HepG2 (cell line): ENCODE measurements at regions not wholly inside any gene's neighbourhood (a gene's known extent, or its start where the extent isn't known, plus 50 kb on each side); places are given as distances from the start of the nearest gene placed in this dataset.

Experiments
- ATAC-seq: fragments of 200-7000 bp; cut with Tn5 transposase; 3 replicates; pipeline ENCODE4 v1.9.1; 2020; ENCODE audit warnings: mild to moderate bottlenecking, moderate library complexity
- BruUV-seq: library from RNA; stranded (reverse); fragments of 400-500 nt; replicated peaks from 2 replicates; lab custom pipeline; 2021; lab: Mats Ljungman, UMichigan
- CTCF ChIA-PET: fragments of 300-600 bp; formaldehyde crosslinking; extraction: SDS; loops from one replicate; lab custom pipeline; 2021; ENCODE audit warnings: low total read pairs, inconsistent platforms, low intra/inter-chr PET ratio; lab: Yijun Ruan, JAX
- POLR2A ChIA-PET: fragments of 350-600 bp; sonication (Branson Sonifier 250); formaldehyde crosslinking; loops from one replicate; lab custom pipeline; 2020; ENCODE audit warnings: antibody characterized with exemption, inconsistent platforms; lab: Yijun Ruan, JAX
- DNase-seq: peaks from one replicate; pipeline ENCODE4 v3.0.0-alpha.2; 2015; ENCODE audit warnings: low spot score
- FAIRE-seq: peaks from 3 replicates; lab custom pipeline; 2011; peaks lifted over from hg19 to GRCh38; lab: Jason Lieb, UNC
- H2AFZ ChIP-seq: one replicate; pipeline ENCODE4 v1.6.1; 2011; ENCODE audit warnings: low read length, inconsistent platforms
- H3K27ac ChIP-seq: fragments of 300-600 bp; 3 replicates; pipeline ENCODE4 v1.8.0; 2011; ENCODE audit warnings: mixed run types, mild to moderate bottlenecking, mixed read lengths, low read length, inconsistent platforms; ENCODE audit not compliant: insufficient read depth; ENCODE audit errors: extremely low read length
- H3K27me3 ChIP-seq, 2 experiments: fragments of 200-600 bp in 1 of 2; 2 replicates in 1 of 2; 3 replicates in 1 of 2; pipeline versions ENCODE4 v1.6.0 to v1.8.0; 2011; ENCODE audit warnings: low read length in 2 of 2, mild to moderate bottlenecking in 2 of 2, moderate library complexity in 2 of 2, inconsistent platforms in 1 of 2; ENCODE audit not compliant: insufficient read depth in 2 of 2, control insufficient read depth in 1 of 2
- H3K36me3 ChIP-seq, 2 experiments: fragments of 200-600 bp in 1 of 2; replicated peaks in 1 of 2; 2 replicates in 1 of 2; 3 replicates in 1 of 2; pipeline versions ENCODE4 v1.5.1 to v1.8.0; 2011; ENCODE audit warnings: low read length in 2 of 2, inconsistent platforms in 1 of 2; ENCODE audit not compliant: insufficient read depth in 2 of 2, control insufficient read depth in 1 of 2
- H3K4me1 ChIP-seq: 2 replicates; pipeline ENCODE4 v1.5.1; 2012; ENCODE audit warnings: low read length, inconsistent platforms; ENCODE audit not compliant: insufficient read depth
- H3K4me2 ChIP-seq: 2 replicates; pipeline ENCODE4 v1.6.0; 2011; ENCODE audit warnings: low read depth, low read length, inconsistent platforms
- H3K4me3 ChIP-seq, 3 experiments: fragments of 200-600 bp in 1 of 3; sonication (generic), shearing (Covaris generic) in 1 of 3; replicated peaks in 1 of 3; 2 replicates each; pipeline ENCODE4 v1.5.1; 2011 to 2016; ENCODE audit warnings: low read length in 3 of 3, inconsistent platforms in 2 of 3, low read depth in 2 of 3, mild to moderate bottlenecking in 2 of 3, control low read depth in 1 of 3, mixed read lengths in 1 of 3; ENCODE audit not compliant: insufficient read depth in 1 of 3
- H3K79me2 ChIP-seq: one replicate; pipeline ENCODE4 v1.6.1; 2011; ENCODE audit warnings: low read length, inconsistent platforms; ENCODE audit not compliant: insufficient read depth
- H3K9ac ChIP-seq: 2 replicates; pipeline ENCODE4 v1.6.0; 2011; ENCODE audit warnings: mild to moderate bottlenecking, low read depth, low read length, inconsistent platforms; ENCODE audit not compliant: insufficient read depth
- H3K9me3 ChIP-seq: 2 replicates; pipeline ENCODE4 v1.5.1; 2012; ENCODE audit warnings: mild to moderate bottlenecking, low read length
- H4K20me1 ChIP-seq: 2 replicates; pipeline ENCODE4 v1.6.0; 2011; ENCODE audit warnings: inconsistent platforms, mild to moderate bottlenecking, low read length, moderate library complexity; ENCODE audit not compliant: insufficient read depth
- IKZF4 ChIP-seq: sonication (generic); formaldehyde crosslinking; IDR thresholded peaks from 2 replicates; pipeline ENCODE4 v1.5.1; 2020; ENCODE audit warnings: borderline replicate concordance, mild to moderate bottlenecking, low read depth, missing genetic modification reagents; ENCODE audit errors: not compliant biosample characterization
- KLF16 ChIP-seq, 2 experiments: sonication (generic) in 1 of 2; formaldehyde crosslinking in 1 of 2; IDR thresholded peaks; 2 replicates each; pipeline versions ENCODE4 v1.6.1 to v1.8.0; 2016 to 2023; ENCODE audit warnings: missing genetic modification reagents in 2 of 2, missing compliant biosample characterization in 1 of 2
- PRPF4 ChIP-seq: fragments of 200-400 bp; formaldehyde crosslinking; IDR thresholded peaks from 2 replicates; pipeline ENCODE4 v1.6.1; 2016; ENCODE audit warnings: low read length, low read depth; ENCODE audit not compliant: poor library complexity, severe bottlenecking
- SRF ChIP-seq: IDR thresholded peaks from 2 replicates; pipeline ENCODE4 v1.6.1; 2011; ENCODE audit warnings: mild to moderate bottlenecking, low read depth, low read length, moderate library complexity
- ZNF282 ChIP-seq: fragments of 450-650 bp; IDR thresholded peaks from 2 replicates; pipeline ENCODE4 v1.6.1; 2018; ENCODE audit not compliant: partially characterized antibody
- ZNF296 ChIP-seq: sonication (generic); formaldehyde crosslinking; conservative IDR thresholded peaks from 2 replicates; pipeline ENCODE4 v1.5.0; 2020; ENCODE audit warnings: mild to moderate bottlenecking, missing genetic modification reagents
- ZNF790 ChIP-seq: sonication (generic); formaldehyde crosslinking; IDR thresholded peaks from 2 replicates; pipeline ENCODE4 v1.8.0; 2022; ENCODE audit warnings: missing genetic modification reagents, mild to moderate bottlenecking, borderline replicate concordance
- ZSCAN9 ChIP-seq: IDR thresholded peaks from 2 replicates; pipeline ENCODE4 v1.6.1; 2016; ENCODE audit warnings: borderline replicate concordance
- WGBS: methylation state at CpG from one replicate; pipeline ENCODE4 v1.1.6; 2017; ENCODE audit warnings: low lambda C conversion rate; 5-methylcytosine and 5-hydroxymethylcytosine counted together
- in situ Hi-C: cut with HindIII; loops from 2 replicates; pipeline ENCODE4 v1.10.0; 2017; ENCODE audit warnings: low pct_unique_long_range_greater_than_20kb; ENCODE audit not compliant: extremely low pct_ligation_motif_present
- intact Hi-C: fragments of 100-400 bp; cut with micrococcal nuclease; formaldehyde crosslinking; loops from one replicate; pipeline ENCODE4 v1.10.0; 2022; ENCODE audit not compliant: unreplicated experiment
- TF ChIP-seq, protein P1 (sequence below): sonication (generic); formaldehyde crosslinking; conservative IDR thresholded peaks from 2 replicates; pipeline ENCODE4 v1.5.0; 2020; ENCODE audit warnings: missing genetic modification reagents
- TF ChIP-seq, protein P2 (sequence below): sonication (generic); formaldehyde crosslinking; IDR thresholded peaks from 2 replicates; pipeline ENCODE4 v1.5.0; 2020; ENCODE audit warnings: mild to moderate bottlenecking, low read depth, missing genetic modification reagents, borderline replicate concordance
- TF ChIP-seq, protein P3 (sequence below): sonication (generic); formaldehyde crosslinking; IDR thresholded peaks from 2 replicates; pipeline ENCODE4 v1.4.0; 2020; ENCODE audit warnings: missing genetic modification reagents, borderline replicate concordance

DNA sequence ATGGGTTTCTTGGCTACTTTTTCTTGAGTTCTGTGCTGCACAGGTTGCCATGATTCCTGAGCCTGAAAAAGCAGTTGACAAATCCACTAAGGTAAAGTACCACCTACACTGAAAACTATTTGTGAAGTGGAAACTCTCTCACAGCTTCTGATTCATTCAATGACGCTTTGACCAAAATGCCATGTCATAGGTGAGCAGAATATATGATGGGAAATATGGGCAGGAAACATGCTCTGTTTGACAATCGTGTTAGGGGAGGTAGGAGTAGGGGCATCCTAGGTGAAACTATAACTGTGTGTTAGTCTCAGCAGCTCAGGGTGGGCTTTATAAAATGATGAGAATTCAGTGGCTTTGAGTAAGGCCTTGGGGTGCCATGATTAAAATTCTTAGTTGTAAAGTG lies 69.6 kb upstream of the ELMO1 start (continued):
- TF ChIP-seq KLF16 (CRISPR knock-in tag; IDR thresholded peaks at IDR 0.05) (no peak), PRPF4 (no peak)

DNA sequence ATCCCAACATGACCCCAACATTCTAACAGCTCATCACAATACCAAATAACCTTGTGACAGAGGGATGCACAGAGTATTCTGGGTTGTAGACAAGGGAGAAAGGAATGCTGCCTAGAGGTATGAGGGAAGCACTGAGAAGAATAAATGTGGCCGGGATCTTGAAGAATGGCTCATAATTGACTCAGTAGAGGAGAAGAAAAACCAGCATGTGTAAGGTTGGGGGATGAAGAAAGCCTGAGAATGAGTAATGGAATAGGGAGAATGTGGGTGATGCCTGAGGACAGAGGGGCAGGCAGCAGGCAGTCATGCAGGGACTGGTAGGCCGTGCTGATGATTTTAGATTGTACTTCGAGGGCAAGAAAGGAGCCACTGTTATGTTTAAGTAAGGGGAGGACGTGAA lies 75.4 kb upstream of the ELMO1 start:
- H3K27ac ChIP-seq = no peak overlapping the region
- no peak overlapping the region for H3K4me2 ChIP-seq
- H2AFZ ChIP-seq = no peak overlapping the region
- H3K79me2 ChIP-seq = no peaks in the 10 kb centered on the region
- H4K20me1 ChIP-seq = no peaks in the 10 kb centered on the region
- no peak overlapping the region for H3K9ac ChIP-seq
- intact Hi-C loops = no loop called here
- H3K4me1 ChIP-seq = no peaks in the 10 kb centered on the region
- BruUV-seq = no TSS peak
- no peaks in the 10 kb centered on the region for H3K36me3 ChIP-seq
- POLR2A ChIA-PET = no interaction called here
- no peak for TF ChIP-seq ZSCAN9 (CRISPR knock-in tag)
- TF ChIP-seq, protein P1, sequence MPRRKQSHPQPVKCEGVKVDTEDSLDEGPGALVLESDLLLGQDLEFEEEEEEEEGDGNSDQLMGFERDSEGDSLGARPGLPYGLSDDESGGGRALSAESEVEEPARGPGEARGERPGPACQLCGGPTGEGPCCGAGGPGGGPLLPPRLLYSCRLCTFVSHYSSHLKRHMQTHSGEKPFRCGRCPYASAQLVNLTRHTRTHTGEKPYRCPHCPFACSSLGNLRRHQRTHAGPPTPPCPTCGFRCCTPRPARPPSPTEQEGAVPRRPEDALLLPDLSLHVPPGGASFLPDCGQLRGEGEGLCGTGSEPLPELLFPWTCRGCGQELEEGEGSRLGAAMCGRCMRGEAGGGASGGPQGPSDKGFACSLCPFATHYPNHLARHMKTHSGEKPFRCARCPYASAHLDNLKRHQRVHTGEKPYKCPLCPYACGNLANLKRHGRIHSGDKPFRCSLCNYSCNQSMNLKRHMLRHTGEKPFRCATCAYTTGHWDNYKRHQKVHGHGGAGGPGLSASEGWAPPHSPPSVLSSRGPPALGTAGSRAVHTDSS (CRISPR knock-in tag) = no peak
- TF ChIP-seq, protein P2, sequence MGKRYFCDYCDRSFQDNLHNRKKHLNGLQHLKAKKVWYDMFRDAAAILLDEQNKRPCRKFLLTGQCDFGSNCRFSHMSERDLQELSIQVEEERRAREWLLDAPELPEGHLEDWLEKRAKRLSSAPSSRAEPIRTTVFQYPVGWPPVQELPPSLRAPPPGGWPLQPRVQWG (CRISPR knock-in tag) = no peak
- TF ChIP-seq, protein P3, sequence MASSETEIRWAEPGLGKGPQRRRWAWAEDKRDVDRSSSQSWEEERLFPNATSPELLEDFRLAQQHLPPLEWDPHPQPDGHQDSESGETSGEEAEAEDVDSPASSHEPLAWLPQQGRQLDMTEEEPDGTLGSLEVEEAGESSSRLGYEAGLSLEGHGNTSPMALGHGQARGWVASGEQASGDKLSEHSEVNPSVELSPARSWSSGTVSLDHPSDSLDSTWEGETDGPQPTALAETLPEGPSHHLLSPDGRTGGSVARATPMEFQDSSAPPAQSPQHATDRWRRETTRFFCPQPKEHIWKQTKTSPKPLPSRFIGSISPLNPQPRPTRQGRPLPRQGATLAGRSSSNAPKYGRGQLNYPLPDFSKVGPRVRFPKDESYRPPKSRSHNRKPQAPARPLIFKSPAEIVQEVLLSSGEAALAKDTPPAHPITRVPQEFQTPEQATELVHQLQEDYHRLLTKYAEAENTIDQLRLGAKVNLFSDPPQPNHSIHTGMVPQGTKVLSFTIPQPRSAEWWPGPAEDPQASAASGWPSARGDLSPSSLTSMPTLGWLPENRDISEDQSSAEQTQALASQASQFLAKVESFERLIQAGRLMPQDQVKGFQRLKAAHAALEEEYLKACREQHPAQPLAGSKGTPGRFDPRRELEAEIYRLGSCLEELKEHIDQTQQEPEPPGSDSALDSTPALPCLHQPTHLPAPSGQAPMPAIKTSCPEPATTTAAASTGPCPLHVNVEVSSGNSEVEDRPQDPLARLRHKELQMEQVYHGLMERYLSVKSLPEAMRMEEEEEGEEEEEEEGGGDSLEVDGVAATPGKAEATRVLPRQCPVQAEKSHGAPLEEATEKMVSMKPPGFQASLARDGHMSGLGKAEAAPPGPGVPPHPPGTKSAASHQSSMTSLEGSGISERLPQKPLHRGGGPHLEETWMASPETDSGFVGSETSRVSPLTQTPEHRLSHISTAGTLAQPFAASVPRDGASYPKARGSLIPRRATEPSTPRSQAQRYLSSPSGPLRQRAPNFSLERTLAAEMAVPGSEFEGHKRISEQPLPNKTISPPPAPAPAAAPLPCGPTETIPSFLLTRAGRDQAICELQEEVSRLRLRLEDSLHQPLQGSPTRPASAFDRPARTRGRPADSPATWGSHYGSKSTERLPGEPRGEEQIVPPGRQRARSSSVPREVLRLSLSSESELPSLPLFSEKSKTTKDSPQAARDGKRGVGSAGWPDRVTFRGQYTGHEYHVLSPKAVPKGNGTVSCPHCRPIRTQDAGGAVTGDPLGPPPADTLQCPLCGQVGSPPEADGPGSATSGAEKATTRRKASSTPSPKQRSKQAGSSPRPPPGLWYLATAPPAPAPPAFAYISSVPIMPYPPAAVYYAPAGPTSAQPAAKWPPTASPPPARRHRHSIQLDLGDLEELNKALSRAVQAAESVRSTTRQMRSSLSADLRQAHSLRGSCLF (CRISPR knock-in tag) = no peak
- TF ChIP-seq ZNF282 = no peak
- TF ChIP-seq ZNF790 = no peak
- no peak for TF ChIP-seq SRF
- TF ChIP-seq ZNF296 (CRISPR knock-in tag) = no peak
- no peak for TF ChIP-seq IKZF4
- TF ChIP-seq, all 625 proteins: peak for 0
- in situ Hi-C loops = loop anchor here (25.0 kb wide), 1 partner anchor 312 kb away; no protein-coding TSS in a partner anchor
- no peaks in the 10 kb centered on the region for H3K27me3 ChIP-seq
- H3K4me3 ChIP-seq = no peak overlapping the region
- DNase-seq (no peak), ATAC-seq (no peak), FAIRE-seq (no peak)
- CTCF ChIA-PET = no interaction called here
- no peaks in the 10 kb centered on the region for H3K9me3 ChIP-seq
- 0% methylated on average over 4 of the region's 4 CpGs for WGBS
